HT1080 (cell line): ENCODE measurements at regions not wholly inside any gene's neighbourhood (a gene's known extent, or its start where the extent isn't known, plus 50 kb on each side); places are given as distances from the start of the nearest gene placed in this dataset.

Source experiments
- DNase-seq: peaks from one replicate; pipeline ENCODE4 v3.0.0-alpha.2; 2015; ENCODE audit warnings: low read depth

- DNase-seq: no peak
Observed at GRCh38 chr9:28179893-28180292, 606.6 kb upstream of the C9orf72 start.

DNA sequence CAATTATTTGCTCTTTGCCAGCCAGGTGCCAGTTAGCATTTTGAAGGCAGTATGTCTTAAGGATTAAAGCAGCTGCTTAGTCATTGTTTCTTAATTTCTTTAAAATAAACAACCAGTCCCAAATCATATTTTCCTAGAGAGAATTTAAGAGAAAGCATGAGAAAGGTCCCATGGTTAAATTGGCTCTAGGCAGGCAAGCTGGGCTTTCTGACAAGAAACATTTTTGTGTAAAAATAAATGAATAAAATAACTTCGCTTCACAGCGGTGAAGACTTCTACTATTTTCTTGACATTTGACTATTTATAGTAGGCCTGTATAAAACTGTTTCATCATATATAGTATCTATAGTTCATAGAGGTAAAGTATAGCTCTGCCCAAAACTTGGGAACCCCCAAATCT, 617.7 kb upstream of the C9orf72 start:
- DNase-seq: no peak

GRCh38 chr9:28197653-28198052, 624.4 kb upstream of the C9orf72 start:
- no peak for DNase-seq

DNA sequence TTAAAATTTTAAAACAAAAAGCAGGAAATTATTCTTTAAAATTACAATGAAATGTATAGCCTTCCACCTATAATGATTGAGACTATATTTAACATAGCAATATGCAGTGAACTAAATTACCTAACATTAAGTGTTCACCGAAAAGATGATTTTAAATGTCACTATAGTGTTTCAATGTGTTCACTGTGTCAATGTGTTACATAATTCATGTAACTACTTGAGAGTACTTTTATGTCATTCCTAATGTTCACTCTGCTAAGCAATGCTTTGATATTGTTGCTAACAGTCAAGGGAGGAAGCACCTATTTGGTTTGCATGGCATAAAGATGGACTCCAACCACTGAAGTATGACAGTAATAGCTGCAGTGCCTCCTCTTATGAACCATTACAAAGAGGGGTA, 629.8 kb upstream of the C9orf72 start:
- DNase-seq: no peak

- no peak for DNase-seq
Observed at GRCh38 chr9:28206280-28206679, 633.0 kb upstream of the C9orf72 start.

- no peak for DNase-seq
Observed at GRCh38 chr9:28207657-28208056, 634.4 kb upstream of the C9orf72 start.

- no peak for DNase-seq
Observed at GRCh38 chr9:28209130-28209529, 635.8 kb upstream of the C9orf72 start.

GRCh38 chr9:28212979-28213378, 639.7 kb upstream of the C9orf72 start:
- DNase-seq: peak; percentile 86

DNA sequence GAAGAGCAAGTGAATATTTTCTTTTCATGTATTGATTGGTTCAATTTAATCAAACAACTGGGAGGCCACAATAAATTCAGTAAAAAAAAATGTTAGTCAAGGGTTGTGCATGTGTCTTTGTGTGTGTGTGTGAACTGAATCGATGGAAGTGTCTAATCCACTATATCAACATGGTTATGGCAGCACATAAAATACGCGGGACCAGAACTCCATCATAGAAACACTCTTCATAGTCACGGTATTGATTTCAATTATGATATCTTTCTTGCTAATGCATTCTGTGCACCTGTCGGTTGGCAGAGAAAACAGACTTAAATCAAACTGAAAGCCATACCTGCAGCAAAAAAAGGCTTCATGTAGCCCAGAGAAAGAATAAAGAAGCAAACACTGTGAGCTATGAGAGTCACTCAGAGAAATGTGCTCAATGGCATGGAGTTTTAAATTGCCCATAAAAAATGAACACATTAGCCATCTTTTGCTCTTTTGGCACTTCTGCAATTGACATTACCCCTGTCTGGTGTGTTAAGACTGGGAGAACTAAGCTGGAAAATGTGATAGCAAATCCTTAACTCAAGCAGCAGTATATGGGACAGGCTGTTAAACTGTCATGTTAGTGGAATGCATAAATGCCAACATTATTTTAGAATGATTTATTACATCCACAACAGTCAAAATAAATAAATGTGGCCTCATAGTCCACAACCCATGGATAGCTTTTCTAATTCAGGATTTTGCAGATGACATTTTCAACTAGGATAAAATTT, 642.4 kb upstream of the C9orf72 start:
- no peak for DNase-seq

DNA sequence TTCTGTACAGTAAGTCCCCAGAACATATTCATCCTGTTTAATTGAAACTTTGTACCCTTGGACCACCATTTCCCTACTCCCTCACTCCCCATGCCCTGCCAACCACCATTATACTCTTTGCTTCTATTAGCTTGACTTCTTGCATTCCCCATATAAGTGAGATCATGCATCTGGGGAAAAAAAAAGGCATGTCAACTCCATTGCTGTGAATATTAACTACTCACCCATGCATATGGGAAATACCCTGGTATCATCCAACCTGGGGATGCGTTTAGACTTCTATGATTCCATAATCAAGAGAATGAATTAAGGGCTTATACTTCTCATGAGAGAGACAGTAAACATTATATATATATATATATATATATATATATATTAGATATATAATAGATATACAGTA, 659.4 kb upstream of the C9orf72 start:
- DNase-seq: no peak

DNA sequence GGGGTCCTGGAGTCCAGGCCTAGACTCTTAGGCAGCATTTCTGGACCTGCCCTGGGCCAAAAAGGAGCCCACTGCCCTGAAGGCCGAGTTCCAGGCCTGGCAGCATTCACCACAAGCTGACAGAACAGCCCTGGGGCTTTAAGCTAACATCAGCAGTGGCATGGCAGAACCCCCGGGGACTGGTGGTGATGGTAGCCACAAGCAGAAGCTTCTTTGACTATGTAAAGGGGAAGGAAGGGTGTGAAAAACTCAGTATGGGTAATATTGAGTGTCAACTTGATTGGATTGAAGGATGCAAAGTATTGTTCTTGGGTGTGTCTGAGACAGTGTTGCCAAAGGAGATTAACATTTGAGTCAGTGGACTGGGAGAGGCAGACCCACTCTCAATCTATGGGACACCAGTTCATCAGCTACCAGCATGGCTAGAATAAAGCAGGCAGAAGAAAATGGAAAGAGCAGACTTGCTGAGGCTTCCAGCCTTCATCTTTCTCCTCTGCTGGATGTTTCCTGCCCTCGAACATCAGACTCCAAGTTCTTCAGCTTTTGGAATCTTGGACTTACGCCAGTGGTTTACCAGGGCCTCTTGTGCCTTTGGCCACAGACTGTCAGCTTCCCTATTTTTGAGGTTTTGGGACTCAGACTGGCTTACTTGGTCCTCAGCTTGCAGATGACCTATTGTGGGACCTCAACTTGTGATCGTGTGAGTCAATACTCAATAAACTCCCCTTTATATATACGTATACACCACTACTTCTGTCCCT, 661.0 kb upstream of the C9orf72 start:
- DNase-seq: no peak

GRCh38 chr9:28234894-28235277, 661.6 kb upstream of the C9orf72 start:
- DNase-seq: peak; percentile 86

DNA sequence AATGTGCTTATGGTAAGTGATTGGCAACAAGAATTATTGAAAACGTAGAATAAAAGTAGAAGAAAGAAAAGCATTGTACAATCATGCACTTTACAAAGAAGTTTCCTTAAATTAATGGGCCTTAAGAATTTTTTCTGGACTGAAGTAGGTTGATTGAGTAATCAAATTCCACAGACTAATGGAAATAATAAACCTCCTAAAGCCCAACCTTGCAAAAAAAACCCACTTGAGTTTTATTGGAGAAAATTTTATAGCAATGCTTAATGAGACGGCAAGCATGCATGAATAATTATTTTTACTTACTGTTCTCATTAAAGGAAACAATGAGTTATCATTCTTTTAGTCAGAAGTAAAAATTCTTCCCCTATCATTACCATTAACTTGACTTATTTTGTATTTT, 676.1 kb upstream of the C9orf72 start:
- no peak for DNase-seq

- no peak for DNase-seq
Observed at GRCh38 chr9:28255174-28255573, 681.9 kb upstream of the C9orf72 start.

DNA sequence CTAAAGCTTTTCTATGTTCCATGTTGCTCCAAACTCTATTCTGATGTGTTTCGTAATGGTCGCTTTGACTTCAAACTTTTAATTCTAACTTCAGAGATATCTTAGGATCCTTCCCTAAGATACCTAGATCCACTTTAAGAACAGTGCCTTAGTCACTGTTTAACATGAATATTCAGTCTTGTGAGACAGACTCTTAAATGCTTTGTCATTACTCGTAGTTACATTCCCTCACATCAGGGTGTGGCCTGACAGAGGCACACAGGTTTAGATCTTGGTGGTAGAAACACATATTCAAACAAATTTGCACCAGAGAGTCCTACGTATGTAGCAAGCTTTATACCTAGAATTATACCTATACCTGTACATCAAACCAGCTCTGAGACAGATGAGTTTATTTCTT, 687.0 kb upstream of the C9orf72 start:
- no peak for DNase-seq

DNA sequence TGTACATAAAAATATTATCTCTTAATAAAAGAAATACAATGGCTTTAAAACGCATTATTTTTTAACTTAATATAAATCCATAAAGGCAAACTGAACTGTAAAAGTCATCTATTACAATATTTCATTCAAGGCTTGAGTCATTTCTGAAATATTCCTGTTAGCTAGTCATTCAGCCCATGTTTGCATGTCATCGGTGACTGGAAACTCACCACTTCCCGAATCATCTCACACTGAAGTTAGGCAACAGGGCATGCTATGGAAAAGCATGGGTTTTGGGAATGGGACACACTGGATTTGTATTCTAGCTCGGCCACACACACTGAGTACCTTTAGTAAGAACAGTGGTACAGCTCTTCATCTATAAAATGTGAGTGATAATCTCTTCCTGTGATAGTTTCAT, 691.1 kb upstream of the C9orf72 start:
- DNase-seq: peak; percentile 83

DNA sequence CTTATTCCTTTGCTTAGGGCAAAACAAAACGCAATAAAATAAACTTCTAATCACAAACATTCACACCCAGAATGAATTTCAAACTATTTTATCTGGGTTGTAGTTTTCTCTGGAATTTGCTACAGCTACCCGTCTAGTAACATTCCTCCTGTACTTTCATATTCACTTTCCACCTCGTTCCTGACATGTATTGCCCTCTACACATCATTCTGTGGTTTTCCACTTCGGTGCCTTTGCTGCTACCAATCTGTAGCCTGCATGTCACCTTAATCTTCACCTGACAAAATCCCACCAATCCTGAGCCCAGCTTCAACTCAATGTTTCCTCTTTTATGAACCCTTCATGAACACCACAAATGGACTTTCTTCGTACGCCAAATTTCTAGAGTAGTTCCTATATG, 694.1 kb upstream of the C9orf72 start:
- no peak for DNase-seq

DNA sequence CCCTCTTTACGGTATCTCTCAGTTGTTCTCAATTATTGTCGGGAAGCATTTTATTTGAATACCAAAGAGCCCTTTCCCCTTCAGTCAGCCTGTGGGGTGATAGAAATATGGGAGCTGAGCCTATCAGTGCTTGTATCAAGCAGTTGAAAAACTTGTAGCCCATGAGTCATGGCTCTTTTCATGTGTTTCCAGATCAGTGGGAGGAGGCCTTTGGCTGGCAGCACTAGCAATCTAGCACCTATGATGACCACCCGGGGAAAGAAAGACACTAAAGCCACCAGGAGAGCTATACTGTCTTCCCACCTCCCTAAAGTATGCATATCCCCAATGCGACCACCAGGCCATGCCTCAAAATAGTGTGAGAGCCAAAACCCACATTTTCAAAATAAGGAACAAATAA, 696.9 kb upstream of the C9orf72 start:
- peak; percentile 42 for DNase-seq

DNA sequence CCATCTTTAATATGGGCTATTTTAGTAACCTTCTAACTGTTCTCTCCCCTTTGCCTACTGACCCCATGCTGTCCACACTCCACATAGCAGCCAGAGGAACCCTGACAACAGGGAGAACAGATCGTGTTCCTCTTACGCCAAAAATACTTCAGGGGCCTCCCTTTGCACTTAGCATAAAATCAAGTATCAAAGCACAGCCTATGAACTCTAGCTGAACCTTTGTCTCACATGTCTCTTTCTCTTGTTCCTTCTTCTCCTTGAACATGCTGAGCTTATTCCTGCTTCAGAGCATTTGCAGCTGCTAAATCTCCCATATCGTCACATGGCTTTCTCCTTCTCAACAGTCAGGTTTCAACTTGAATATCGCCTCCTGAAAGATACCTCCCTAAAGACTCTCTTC, 698.8 kb upstream of the C9orf72 start:
- DNase-seq: no peak

DNA sequence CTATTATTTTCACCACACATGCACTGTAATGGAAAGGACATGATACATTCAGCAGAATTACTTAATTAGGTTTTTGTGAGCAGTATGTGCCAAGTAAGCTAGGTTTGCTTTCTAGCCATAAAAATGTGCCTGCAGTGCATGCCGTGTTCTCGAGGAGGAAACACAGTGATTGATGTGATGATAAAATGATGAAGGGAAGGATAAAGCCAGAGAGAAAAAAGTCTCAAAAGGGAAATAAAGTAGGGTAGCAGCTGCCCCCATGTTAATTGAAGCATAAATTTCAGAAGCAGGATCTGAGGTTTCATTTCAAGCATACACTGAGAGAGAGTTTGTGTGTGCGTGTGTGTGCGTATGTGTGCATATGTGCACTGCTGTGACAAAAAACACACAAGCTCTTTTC, 714.2 kb upstream of the C9orf72 start:
- DNase-seq: no peak

GRCh38 chr9:28289746-28290145, 716.5 kb upstream of the C9orf72 start:
- DNase-seq: no peak

GRCh38 chr9:28293369-28294090, 720.2 kb upstream of the C9orf72 start:
- peak; percentile 53 for DNase-seq
